Nephron (organoid): ENCODE measurements at regions not wholly inside any gene's neighbourhood (a gene's known extent, or its start where the extent isn't known, plus 50 kb on each side); places are given as distances from the start of the nearest gene placed in this dataset.

ENCODE experiments used
- H3K27ac Mint-ChIP-seq, 3 experiments: 2 replicates each; pipeline ENCODE4 v1.8.0; 2020; ENCODE audit warnings: mixed read lengths in 3 of 3, mild to moderate bottlenecking in 2 of 3, moderate library complexity in 1 of 3
- H3K27me3 Mint-ChIP-seq: 2 replicates; pipeline ENCODE4 v1.8.0; 2021; ENCODE audit warnings: low read depth, mild to moderate bottlenecking, moderate library complexity, mixed read lengths
- H3K36me3 Mint-ChIP-seq: 2 replicates; pipeline ENCODE4 v1.8.0; 2020; ENCODE audit warnings: low read depth, mixed read lengths
- H3K4me1 Mint-ChIP-seq: 2 replicates; pipeline ENCODE4 v1.8.0; 2020; ENCODE audit warnings: mixed read lengths
- H3K4me3 Mint-ChIP-seq, 3 experiments: 2 replicates each; pipeline ENCODE4 v1.8.0; 2020; ENCODE audit warnings: mild to moderate bottlenecking in 3 of 3, mixed read lengths in 3 of 3, moderate library complexity in 2 of 3
- H3K9me3 Mint-ChIP-seq: 2 replicates; pipeline ENCODE4 v1.8.0; 2020; ENCODE audit warnings: mixed read lengths
- TF ChIP-seq, protein P1 (sequence below), 3 experiments: fragments of 200-600 bp; sonication (generic); IDR thresholded peaks; one replicate each; pipeline ENCODE4 v1.5.0; 2021; ENCODE audit warnings: antibody characterized with exemption in 3 of 3; ENCODE audit not compliant: unreplicated experiment in 3 of 3

DNA sequence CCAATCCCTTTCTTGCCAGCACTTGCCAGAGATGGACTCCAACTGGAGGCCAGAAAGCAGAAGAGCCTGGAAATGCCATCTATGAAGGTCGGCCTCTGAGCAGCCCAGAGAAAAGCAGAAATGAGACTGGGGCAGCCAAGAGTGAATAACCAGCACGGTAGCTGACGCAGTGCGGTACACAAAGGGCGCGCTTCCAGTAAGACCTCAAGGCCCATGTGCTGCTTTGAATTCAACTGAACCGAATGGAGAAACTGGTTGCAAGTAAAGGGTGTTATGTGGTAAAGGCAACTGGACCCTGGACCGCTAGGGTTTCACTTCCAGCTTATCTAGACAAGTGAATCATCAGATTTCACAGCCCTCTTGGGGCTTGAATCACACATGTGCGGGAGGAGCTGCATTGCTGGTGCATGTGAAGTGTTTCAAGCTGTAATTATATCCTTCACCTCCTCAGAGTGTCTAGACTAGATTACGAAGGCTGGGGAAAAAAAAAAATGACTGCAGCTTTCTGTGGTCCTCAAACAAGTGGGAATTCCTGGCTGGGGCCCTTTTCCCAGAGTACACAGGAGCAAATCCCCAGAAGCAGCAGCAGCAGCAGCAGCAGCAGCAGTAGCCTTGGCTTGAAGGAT is 128.9 kb downstream of the CCDC34 start:
- no peaks in the 10 kb centered on the region for H3K9me3 Mint-ChIP-seq
- peak overlapping the region; percentile 38 to 86 (median 74) for H3K4me3 Mint-ChIP-seq
- peak overlapping the region; percentile 95 to 98 (median 96) for H3K27ac Mint-ChIP-seq
- peaks cover 4% of the 10 kb centered on the region for H3K27me3 Mint-ChIP-seq
- H3K4me1 Mint-ChIP-seq, result peaks cover 72% of the 10 kb centered on the region
- TF ChIP-seq, protein P1, sequence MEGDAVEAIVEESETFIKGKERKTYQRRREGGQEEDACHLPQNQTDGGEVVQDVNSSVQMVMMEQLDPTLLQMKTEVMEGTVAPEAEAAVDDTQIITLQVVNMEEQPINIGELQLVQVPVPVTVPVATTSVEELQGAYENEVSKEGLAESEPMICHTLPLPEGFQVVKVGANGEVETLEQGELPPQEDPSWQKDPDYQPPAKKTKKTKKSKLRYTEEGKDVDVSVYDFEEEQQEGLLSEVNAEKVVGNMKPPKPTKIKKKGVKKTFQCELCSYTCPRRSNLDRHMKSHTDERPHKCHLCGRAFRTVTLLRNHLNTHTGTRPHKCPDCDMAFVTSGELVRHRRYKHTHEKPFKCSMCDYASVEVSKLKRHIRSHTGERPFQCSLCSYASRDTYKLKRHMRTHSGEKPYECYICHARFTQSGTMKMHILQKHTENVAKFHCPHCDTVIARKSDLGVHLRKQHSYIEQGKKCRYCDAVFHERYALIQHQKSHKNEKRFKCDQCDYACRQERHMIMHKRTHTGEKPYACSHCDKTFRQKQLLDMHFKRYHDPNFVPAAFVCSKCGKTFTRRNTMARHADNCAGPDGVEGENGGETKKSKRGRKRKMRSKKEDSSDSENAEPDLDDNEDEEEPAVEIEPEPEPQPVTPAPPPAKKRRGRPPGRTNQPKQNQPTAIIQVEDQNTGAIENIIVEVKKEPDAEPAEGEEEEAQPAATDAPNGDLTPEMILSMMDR (IDR thresholded peaks at IDR 0.05; ENCODE audit: unreplicated experiment in 3 of 3), result peak in 1 of 3 experiments; percentile 14
- no peaks in the 10 kb centered on the region for H3K36me3 Mint-ChIP-seq

DNA sequence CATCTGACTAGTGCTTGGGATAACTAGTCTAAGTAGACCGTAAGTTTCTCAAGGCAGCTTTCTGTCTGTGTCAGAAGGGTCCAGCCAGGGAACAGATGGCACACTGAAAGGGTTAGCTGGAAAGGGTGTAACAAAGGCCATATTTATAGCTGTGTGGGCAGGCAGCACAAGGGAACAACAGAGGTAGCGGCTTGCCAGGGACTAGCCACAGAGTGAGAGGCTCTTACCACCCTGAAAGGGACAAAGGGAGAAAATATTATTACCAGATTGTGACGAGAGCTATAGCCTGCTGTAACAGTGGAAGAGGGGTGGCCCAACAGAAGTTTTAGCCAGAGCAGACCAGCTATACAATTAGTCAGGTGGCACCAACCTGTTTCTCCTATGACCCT is 129.4 kb downstream of the CCDC34 start:
- Mint-ChIP-seq H3K9me3 (no peaks in the 10 kb centered on the region), H3K4me3 (peak overlapping the region; percentile 66 to 86 (median 74)), H3K27me3 (peaks cover 4% of the 10 kb centered on the region), H3K4me1 (peaks cover 72% of the 10 kb centered on the region), H3K27ac (peak overlapping the region; percentile 95 to 98 (median 96)), H3K36me3 (no peaks in the 10 kb centered on the region)
- TF ChIP-seq, protein P1 (IDR thresholded peaks at IDR 0.05; ENCODE audit: unreplicated experiment in 3 of 3), result no peak

DNA sequence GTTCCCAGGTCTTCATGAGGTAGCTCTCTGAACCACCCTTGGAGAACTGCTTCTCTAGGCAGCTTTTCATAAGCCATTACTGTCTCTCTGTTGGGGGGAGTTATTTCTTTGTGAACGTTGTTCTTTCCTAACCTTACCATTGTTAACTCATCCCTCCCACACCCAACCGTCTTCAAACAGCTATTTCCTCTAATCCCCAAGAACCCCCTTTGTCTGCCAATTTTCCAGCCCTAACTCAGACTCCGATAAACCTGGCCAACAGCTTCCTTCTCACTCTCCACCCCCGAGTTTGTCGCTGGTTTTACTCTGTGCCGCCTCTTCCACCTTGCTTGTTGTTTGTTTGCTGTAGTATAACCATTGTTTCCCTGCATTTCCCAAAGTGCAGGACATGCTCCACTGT is 131.5 kb downstream of the CCDC34 start:
- TF ChIP-seq, protein P1 (IDR thresholded peaks at IDR 0.05; ENCODE audit: unreplicated experiment in 3 of 3), result no peak
- peak overlapping the region; percentile 43 to 95 (median 79) for H3K27ac Mint-ChIP-seq
- H3K4me3 Mint-ChIP-seq, result peak overlapping the region in 1 of 3 experiments; percentile 8
- H3K9me3 Mint-ChIP-seq, result peaks cover 2% of the 10 kb centered on the region
- no peaks in the 10 kb centered on the region for H3K36me3 Mint-ChIP-seq
- H3K4me1 Mint-ChIP-seq, result peaks cover 77% of the 10 kb centered on the region
- H3K27me3 Mint-ChIP-seq, result no peaks in the 10 kb centered on the region

DNA sequence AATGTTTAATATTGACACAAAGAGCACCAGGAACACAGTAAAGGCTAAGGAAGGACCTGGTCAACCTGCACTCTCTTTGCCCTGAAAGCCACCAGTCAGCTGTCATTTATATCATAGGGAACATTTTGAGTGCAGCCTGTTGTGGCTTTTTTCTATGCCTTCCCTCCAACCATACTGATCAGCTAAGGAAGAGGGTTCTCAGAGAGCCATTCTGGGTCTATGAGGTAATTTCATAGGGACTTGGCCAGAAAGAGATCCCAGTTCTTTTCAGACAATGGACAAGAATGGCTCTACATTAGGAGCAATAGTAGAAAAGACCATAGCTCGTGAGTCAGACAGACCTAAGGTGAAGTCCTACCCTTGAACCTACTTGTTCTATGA is 132.8 kb downstream of the CCDC34 start:
- Mint-ChIP-seq H3K36me3 (peaks cover 7% of the 10 kb centered on the region), H3K27ac (peak overlapping the region in 2 of 3 experiments; percentile 74 to 95), H3K4me3 (peak overlapping the region in 1 of 3 experiments; percentile 1), H3K27me3 (no peaks in the 10 kb centered on the region), H3K9me3 (peaks cover 11% of the 10 kb centered on the region), H3K4me1 (peaks cover 78% of the 10 kb centered on the region)
- TF ChIP-seq, protein P1 (IDR thresholded peaks at IDR 0.05; ENCODE audit: unreplicated experiment in 3 of 3), result no peak

DNA sequence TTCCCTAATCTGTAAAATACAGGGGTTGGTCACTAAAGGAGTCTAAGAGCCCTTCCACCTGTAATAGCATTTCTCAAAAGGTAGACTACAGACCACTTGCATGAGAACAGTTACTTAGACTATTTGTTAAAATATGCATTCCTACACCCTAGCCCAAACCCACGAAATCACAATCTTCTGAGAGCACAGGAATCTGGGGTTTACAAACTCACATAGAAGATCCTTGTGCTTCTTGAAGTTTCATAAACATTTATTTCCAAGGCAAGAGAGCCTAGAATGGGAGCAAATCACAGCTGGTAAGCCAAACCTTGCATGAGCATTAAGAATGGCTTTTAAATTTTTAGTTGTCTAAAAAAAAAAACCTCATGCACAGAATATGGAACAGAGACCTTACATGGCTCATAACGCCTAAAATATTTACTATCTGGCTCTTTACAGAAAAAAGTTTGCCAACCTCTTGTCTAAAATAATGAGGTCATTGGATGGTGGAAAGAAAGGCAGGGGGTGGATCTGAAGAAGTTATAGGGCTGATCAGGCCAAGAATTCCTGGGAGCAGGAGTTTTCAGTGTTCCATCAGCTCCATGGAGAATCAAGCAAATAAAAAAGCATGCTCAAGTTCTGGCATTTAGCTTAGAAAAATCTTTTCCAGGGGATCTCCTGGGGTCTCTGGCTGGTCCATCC is 133.4 kb downstream of the CCDC34 start:
- Mint-ChIP-seq H3K27me3 (no peaks in the 10 kb centered on the region), H3K4me1 (peaks cover 73% of the 10 kb centered on the region), H3K9me3 (peaks cover 11% of the 10 kb centered on the region), H3K27ac (peak overlapping the region in 2 of 3 experiments; percentile 74 to 95), H3K4me3 (peak overlapping the region in 1 of 3 experiments; percentile 1), H3K36me3 (peaks cover 7% of the 10 kb centered on the region)
- TF ChIP-seq, protein P1 (IDR thresholded peaks at IDR 0.05; ENCODE audit: unreplicated experiment in 3 of 3), result no peak
